ENCODE measurements at regions not wholly inside any gene's neighbourhood (a gene's known extent, or its start where the extent isn't known, plus 50 kb on each side); places are given as distances from the start of the nearest gene placed in this dataset.

- TF ChIP-seq ATF1 (CRISPR knock-in tag; IDR thresholded peaks at IDR 0.05), result no peak
- no peak for TF ChIP-seq ZNF510 (CRISPR knock-in tag; IDR thresholded peaks at IDR 0.05; ENCODE audit: low read depth)
- TF ChIP-seq TGIF2 (CRISPR knock-in tag; IDR thresholded peaks at IDR 0.05), result no peak
- TF ChIP-seq SNAI1 (CRISPR knock-in tag; IDR thresholded peaks at IDR 0.05; ENCODE audit: borderline replicate concordance), result no peak
- TF ChIP-seq MAFG (CRISPR knock-in tag; IDR thresholded peaks at IDR 0.05), result no peak
- TF ChIP-seq ZNF747 (CRISPR knock-in tag; IDR thresholded peaks at IDR 0.05; ENCODE audit: borderline replicate concordance), result no peak
- no peak for TF ChIP-seq ZNF12 (CRISPR knock-in tag; IDR thresholded peaks at IDR 0.05)
- TF ChIP-seq CHCHD3 (CRISPR knock-in tag; IDR thresholded peaks at IDR 0.05), result no peak
- TF ChIP-seq NR1H2 (CRISPR knock-in tag; IDR thresholded peaks at IDR 0.05; ENCODE audit: borderline replicate concordance, low read depth), result no peak
- no peak for TF ChIP-seq EZH2 (conservative IDR thresholded peaks at IDR 0.05; ENCODE audit: low read depth, low read length)
- peak; percentile 70; the same call in 1 of the 2 replicates for TF ChIP-seq MIXL1 (CRISPR knock-in tag; IDR thresholded peaks at IDR 0.05)
- peak in 1 of 2 experiments; percentile 64; a peak in 3 of 4 replicates for TF ChIP-seq EP300 (IDR thresholded peaks at IDR 0.05; ENCODE audit: low read depth in 2 of 2, low read length in 2 of 2)
- TF ChIP-seq EP300 (CRISPR knock-in tag; IDR thresholded peaks at IDR 0.05; ENCODE audit: borderline replicate concordance), result no peak
- TF ChIP-seq HCFC1 (IDR thresholded peaks at IDR 0.05; ENCODE audit: low read depth, low read length), result no peak
- no peak for TF ChIP-seq GLI4 (CRISPR knock-in tag; IDR thresholded peaks at IDR 0.05; ENCODE audit: borderline replicate concordance)
- peak; percentile 66; the same call in 1 of the 2 replicates for TF ChIP-seq KLF6 (CRISPR knock-in tag; IDR thresholded peaks at IDR 0.05)
- TF ChIP-seq ZBTB21 (CRISPR knock-in tag; IDR thresholded peaks at IDR 0.05), result 0 out of 2 replicates have a peak, but pooled peaks have one; percentile 35
- TF ChIP-seq REXO4 (CRISPR knock-in tag; IDR thresholded peaks at IDR 0.05; ENCODE audit: borderline replicate concordance), result no peak
- no peak for TF ChIP-seq ZNF276 (CRISPR knock-in tag; IDR thresholded peaks at IDR 0.05; ENCODE audit: low read depth)
- TF ChIP-seq MYC (CRISPR knock-in tag; IDR thresholded peaks at IDR 0.05; ENCODE audit: borderline replicate concordance), result no peak
- peak; percentile 98 for TF ChIP-seq ZBTB40 (IDR thresholded peaks at IDR 0.05)
- peak; percentile 100 for TF ChIP-seq ZBTB40 (CRISPR knock-in tag; IDR thresholded peaks at IDR 0.05)
- TF ChIP-seq RARG (CRISPR knock-in tag; IDR thresholded peaks at IDR 0.05; ENCODE audit: low read depth), result no peak
Observed at GRCh38 chr17:17408236-17408794, 68.5 kb upstream of the MED9 start (continued).
